GM18505 (cell line): ENCODE measurements at regions not wholly inside any gene's neighbourhood (a gene's known extent, or its start where the extent isn't known, plus 50 kb on each side); places are given as distances from the start of the nearest gene placed in this dataset.

Experiments used
- ATAC-seq: cut with Tn5 transposase; IDR thresholded peaks from one replicate; pipeline ENCODE4 v1.9.1; 2021; ENCODE audit not compliant: unreplicated experiment
- POLR2A ChIP-seq: IDR thresholded peaks from 4 replicates; pipeline ENCODE4 v1.6.1; 2011; ENCODE audit warnings: borderline replicate concordance; ENCODE audit not compliant: insufficient read depth, insufficient read length; ENCODE audit errors: extremely low read depth

DNA sequence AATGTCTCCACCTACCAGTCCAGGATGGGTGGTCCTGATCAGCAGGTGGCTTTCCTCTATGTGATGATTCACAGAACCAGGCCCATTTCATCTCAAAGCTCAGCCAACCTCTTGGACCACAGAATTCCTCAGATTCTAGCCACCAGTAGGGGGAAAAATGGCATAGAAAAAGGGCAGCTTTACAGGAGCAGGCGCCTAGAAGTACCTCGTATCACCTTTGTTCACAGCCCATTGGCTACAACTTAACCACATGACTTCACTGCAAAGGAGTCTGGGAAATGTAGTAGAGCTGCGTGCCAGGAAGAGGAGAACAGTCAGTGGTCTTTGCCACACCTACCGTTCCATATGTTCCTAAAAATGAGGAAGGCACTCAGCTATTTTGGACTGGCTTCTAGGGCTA, 62.8 kb upstream of the DTNA start:
- TF ChIP-seq POLR2A = no peak
- no peak for ATAC-seq

DNA sequence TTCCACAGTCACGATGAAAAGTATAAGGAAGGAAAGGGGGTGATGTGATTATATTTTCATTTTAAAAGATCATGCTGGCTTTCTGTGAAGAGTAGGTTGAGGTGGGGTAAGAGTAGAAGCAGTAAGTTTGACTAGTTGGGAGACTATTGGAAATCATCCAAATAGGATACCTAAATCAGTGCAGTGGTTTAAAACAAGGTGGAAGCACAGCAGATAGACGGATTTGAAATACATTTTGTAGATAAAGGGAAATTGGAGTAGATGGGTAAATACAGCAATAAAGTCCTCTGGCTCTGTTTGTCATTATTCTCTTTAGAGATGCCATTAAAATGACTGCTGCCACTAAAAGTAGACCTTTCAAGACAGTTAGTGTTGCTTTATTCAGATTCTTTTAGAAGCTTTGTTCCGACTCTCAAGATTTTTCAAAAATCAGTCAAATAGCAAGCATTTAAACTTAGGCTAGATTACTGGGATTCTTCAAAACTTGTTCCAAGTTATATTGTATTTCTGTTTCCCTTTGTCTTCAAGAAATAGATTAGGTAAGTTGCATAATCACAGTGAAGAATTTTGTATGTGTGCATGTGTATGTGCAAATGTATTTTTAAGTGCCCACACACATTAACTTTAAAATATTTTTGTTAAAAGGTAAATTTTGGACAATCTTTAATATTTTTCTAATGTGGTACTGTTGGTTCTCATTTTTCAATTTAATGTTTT, 61.7 kb upstream of the DTNA start:
- ATAC-seq = no peak
- TF ChIP-seq POLR2A = no peak

DNA sequence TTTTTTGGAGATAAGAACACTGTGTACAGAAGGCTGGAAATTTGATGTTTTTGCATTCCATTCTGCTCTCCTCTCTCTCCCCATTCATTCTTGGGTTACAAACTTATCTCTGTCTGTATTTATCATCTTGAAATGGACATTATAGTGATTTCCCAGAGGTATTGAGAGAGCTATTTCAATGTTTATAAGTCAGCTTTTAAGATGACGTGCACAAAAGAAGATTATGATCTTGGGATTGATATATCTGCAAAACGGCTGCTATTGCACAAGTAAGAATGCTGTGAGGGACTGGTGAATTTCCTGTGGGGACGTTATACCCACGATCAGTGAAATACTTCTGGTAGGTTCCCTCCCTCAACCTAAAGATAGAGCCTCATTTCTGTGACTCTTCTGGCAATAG, 61.0 kb upstream of the DTNA start:
- no peak for ATAC-seq
- TF ChIP-seq POLR2A = no peak

DNA sequence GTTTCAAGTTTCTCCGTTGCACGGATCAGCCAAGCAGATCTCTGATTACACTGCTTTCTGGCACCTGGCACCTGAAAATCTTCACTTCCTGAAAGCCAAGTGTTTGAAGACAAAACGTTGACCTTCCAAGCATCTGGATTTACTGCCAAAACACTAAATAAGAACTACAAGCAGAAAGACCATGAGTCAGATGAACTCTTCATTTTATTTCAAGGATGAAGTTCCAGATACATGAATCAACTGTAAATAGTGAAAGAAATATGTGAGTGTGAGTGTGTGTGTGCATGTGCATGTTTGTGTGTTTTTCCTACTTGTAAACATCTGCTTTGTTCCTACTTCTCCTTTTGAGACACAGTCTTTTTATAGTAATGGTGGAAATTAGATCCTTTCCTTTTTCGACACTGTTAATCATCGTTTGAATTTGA, 60.0 kb upstream of the DTNA start:
- no peak for TF ChIP-seq POLR2A
- no peak for ATAC-seq

DNA sequence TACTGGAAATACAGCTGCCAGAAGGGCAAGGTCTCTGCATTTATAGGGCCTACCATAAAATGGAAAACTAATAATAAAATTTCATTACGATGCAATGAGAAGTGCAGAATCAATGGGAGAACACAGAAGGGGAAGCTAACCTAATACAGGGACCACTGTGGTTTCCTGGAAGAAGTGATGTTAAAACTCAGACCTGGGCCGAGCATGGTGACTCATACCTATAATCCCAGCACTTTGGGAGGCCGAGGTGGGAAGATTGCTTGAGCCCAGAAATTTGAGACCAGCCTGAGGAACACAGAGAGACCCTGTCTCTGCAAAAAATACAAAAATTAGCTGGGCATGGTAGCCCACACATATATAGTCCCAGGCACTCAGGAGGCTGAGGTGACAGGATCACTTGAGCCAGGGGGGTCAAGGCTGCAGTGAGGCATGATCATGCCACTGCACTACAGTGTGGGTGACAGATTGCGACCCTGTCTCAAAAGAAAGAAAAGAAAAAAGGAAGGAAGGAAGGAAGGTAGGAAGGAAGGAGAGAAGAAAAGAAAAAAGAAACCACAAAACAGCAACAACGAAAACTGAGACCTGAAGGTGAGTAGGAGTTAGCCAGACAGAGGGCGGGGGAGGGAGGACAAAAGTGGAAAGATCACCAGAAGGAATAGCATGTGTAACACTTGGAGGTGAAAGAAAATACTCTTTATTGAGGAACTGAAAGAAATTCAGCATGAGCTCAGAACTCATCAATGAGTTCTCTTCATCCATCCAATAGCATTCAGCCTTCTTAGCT, 58.3 kb upstream of the DTNA start:
- no peak for TF ChIP-seq POLR2A
- no peak for ATAC-seq

DNA sequence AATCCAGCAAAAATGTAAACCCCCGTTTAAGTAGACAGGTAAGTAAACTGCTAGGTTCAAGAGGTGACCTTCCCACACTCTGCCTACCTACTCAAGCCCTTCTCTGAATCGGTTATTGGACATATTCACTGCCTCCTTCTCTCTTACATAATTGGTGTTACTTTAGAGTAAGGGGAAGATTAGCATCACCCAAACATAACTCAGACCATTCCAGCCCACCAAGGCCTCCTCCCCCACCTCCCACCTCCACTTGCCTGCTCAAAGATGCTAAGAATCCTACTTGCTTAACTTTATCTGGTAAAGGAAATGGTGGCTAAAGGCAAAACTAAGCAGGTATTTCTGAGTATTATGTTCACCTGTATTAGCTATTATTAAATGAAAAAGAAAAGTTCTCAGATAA, 55.0 kb upstream of the DTNA start:
- TF ChIP-seq POLR2A = no peak
- no peak for ATAC-seq

DNA sequence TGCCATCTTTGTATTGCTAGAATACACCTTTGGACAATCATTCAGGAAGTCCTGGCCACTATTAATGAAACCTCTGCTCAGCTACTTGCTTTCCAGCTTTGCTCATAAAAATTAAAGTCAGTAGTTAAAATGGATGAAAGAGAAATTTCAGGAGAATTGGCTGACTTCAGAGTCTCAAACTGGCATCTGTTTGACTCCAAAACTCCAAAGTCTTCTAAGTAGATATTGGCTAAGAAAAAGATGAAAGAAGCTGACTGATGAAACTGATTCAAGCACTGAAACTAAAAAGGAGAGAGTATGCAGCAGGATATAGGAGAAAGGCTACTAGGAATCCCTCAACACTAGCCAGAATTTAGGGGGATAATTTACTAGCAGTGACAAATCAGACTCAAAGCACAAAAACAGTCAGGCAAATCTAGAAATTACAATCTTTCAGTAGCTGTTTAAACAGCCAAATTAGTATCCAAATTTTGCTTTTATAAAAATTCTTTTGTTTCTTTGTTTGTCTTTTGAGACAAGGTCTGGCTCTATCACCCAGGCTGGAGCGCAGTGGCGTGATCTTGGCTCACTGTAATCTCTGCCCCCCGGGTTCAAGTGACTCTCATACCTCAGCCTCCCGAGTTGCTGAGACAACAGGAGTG, 52.1 kb upstream of the DTNA start:
- TF ChIP-seq POLR2A = no peak
- no peak for ATAC-seq

DNA sequence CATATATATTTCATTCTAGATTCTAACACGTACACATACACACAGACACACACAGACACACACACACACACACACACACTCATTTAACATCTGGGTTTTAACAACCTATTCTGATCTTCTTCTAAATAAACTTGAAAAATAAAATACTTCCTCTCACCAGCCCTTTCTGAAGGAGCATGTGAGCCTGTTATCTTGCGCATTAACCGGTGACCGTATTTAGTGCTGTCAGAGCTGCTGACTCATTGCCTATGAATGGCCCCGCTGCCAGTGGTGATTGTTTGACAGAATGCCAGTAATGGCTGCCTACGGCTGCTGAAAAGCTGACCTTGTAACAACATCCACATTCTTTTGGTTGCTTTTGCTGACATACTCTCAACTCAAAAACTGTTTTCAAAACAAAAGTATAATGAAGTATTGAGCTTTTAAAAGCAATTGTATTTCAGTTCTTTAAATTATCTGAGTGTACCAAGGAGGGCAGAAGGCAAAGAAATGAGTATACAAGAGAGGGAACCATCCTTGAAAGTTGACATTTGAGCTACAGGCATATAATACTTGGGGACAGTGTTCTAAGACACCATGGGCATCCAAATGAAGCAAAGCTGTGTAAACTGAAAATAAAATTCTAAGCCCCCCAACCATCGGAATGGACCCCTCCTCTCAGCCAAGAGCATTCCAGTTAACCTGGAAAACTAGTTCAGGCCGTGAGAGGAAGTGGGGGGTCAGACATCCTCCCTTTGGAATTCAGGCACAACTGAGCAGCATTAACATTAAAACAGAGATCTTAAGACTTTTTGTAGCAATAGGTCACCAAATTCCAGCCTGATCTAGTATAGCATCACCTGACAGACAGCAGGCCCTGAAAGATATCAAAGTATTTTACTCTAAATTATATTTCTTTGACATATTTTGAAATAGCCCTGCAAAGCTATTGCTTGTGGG, 50.2 kb upstream of the DTNA start:
- no peak for ATAC-seq
- no peak for TF ChIP-seq POLR2A
